SK-N-MC (cell line): ENCODE measurements at regions not wholly inside any gene's neighbourhood (a gene's known extent, or its start where the extent isn't known, plus 50 kb on each side); places are given as distances from the start of the nearest gene placed in this dataset.

ENCODE experiments used
- DNase-seq: peaks from one replicate; pipeline ENCODE4 v3.0.0-alpha.2; 2011; ENCODE audit warnings: low read depth, low spot score
- H3K27ac ChIP-seq: fragments of 200-600 bp; sonication (generic); 2 replicates; pipeline ENCODE4 v1.5.1; 2016; ENCODE audit warnings: mixed run types
- H3K36me3 ChIP-seq: fragments of 200-600 bp; sonication (generic); 2 replicates; pipeline ENCODE4 v1.6.1; 2017; ENCODE audit warnings: antibody characterized with exemption, low read length, mixed read lengths; ENCODE audit not compliant: insufficient read depth
- H3K4me3 ChIP-seq: fragments of 200-600 bp; sonication (generic); 2 replicates; pipeline ENCODE4 v1.5.1; 2016
- H3K9ac ChIP-seq: fragments of 200-600 bp; sonication (generic); 2 replicates; pipeline ENCODE4 v1.8.0; 2017; ENCODE audit warnings: mixed run types, mixed read lengths; ENCODE audit not compliant: insufficient read length
- H3K9me3 ChIP-seq: fragments of 200-600 bp; sonication (generic); 2 replicates; pipeline ENCODE4 v1.6.1; 2017; ENCODE audit warnings: low read depth, mild to moderate bottlenecking, antibody characterized with exemption, low read length, moderate library complexity, mixed read lengths
- EZH2 ChIP-seq: fragments of 200-600 bp; sonication (generic); IDR thresholded peaks from one replicate; pipeline ENCODE4 v1.6.1; 2017; ENCODE audit warnings: antibody characterized with exemption
- FOXP2 ChIP-seq: optimal IDR thresholded peaks from 2 replicates; pipeline ENCODE3; 2011; ENCODE audit warnings: mild to moderate bottlenecking, moderate library complexity; ENCODE audit not compliant: insufficient read depth; ENCODE audit errors: extremely low read length, control extremely low read depth
- POLR2AphosphoS5 ChIP-seq: IDR thresholded peaks from 2 replicates; pipeline ENCODE4 v1.6.1; 2012; ENCODE audit warnings: mild to moderate bottlenecking, low read depth, low read length, borderline replicate concordance

GRCh38 chr14:87076922-87077321 lies 916.1 kb downstream of the GALC start:
- no peak for DNase-seq
- TF ChIP-seq EZH2 (no peak), FOXP2 (no peak), POLR2AphosphoS5 (no peak)
- Histone ChIP-seq H3K9me3 (no peaks in the 10 kb centered on the region), H3K9ac (no peak overlapping the region), H3K27ac (peak overlapping the region; percentile 92; the same call in 1 of the 2 replicates), H3K4me3 (peak overlapping the region; percentile 18; the same call in 1 of the 2 replicates), H3K36me3 (no peaks in the 10 kb centered on the region)

GRCh38 chr14:87076146-87076545 lies 916.8 kb downstream of the GALC start:
- Histone ChIP-seq H3K4me3 (peak overlapping the region; percentile 66; the same call in 1 of the 2 replicates), H3K36me3 (no peaks in the 10 kb centered on the region), H3K9ac (no peak overlapping the region), H3K9me3 (no peaks in the 10 kb centered on the region), H3K27ac (peak overlapping the region; percentile 92)
- TF ChIP-seq EZH2, result no peak
- DNase-seq, result no peak

- no peaks in the 10 kb centered on the region for H3K9me3 ChIP-seq
- TF ChIP-seq EZH2 (no peak), FOXP2 (no peak), POLR2AphosphoS5 (no peak)
- no peak overlapping the region for H3K9ac ChIP-seq
- DNase-seq, result no peak
- H3K27ac ChIP-seq, result peak overlapping the region; percentile 92
- peak overlapping the region; percentile 66 for H3K4me3 ChIP-seq
- no peaks in the 10 kb centered on the region for H3K36me3 ChIP-seq
Observed at GRCh38 chr14:87073880-87074570, 919.0 kb downstream of the GALC start.

GRCh38 chr14:87067591-87067990 lies 925.4 kb downstream of the GALC start:
- no peak overlapping the region for H3K4me3 ChIP-seq
- H3K9ac ChIP-seq, result no peak overlapping the region
- H3K27ac ChIP-seq, result no peak overlapping the region

GRCh38 chr14:87067061-87067460 lies 925.9 kb downstream of the GALC start:
- Histone ChIP-seq H3K9me3 (no peaks in the 10 kb centered on the region), H3K27ac (no peak overlapping the region), H3K9ac (no peak overlapping the region), H3K36me3 (no peaks in the 10 kb centered on the region), H3K4me3 (no peak overlapping the region)
- no peak for TF ChIP-seq POLR2AphosphoS5
- no peak for TF ChIP-seq EZH2
- no peak for DNase-seq

More at GRCh38 chr14:87067591-87067990, 925.4 kb downstream of the GALC start:
- Histone ChIP-seq H3K36me3 (no peaks in the 10 kb centered on the region), H3K9me3 (no peaks in the 10 kb centered on the region)
- no peak for TF ChIP-seq POLR2AphosphoS5
- no peak for TF ChIP-seq FOXP2
- TF ChIP-seq EZH2, result no peak
- no peak for DNase-seq

GRCh38 chr14:87066221-87066817 lies 926.7 kb downstream of the GALC start:
- Histone ChIP-seq H3K4me3 (no peak overlapping the region), H3K36me3 (no peaks in the 10 kb centered on the region), H3K9me3 (no peaks in the 10 kb centered on the region), H3K9ac (no peak overlapping the region), H3K27ac (0 out of 2 replicates have a peak overlapping the region, but pooled peaks have one; percentile 19)
- DNase-seq, result no peak
- TF ChIP-seq EZH2, result no peak
- no peak for TF ChIP-seq FOXP2
- no peak for TF ChIP-seq POLR2AphosphoS5

GRCh38 chr14:87065366-87065765 lies 927.6 kb downstream of the GALC start:
- TF ChIP-seq FOXP2 (no peak), POLR2AphosphoS5 (no peak), EZH2 (no peak)
- no peak overlapping the region for H3K9ac ChIP-seq
- H3K27ac ChIP-seq, result no peak overlapping the region
- H3K36me3 ChIP-seq, result no peaks in the 10 kb centered on the region
- no peak for DNase-seq
- no peaks in the 10 kb centered on the region for H3K9me3 ChIP-seq
- no peak overlapping the region for H3K4me3 ChIP-seq

- no peaks in the 10 kb centered on the region for H3K9me3 ChIP-seq
- H3K27ac ChIP-seq, result no peak overlapping the region
- no peak overlapping the region for H3K4me3 ChIP-seq
- no peak overlapping the region for H3K9ac ChIP-seq
- DNase-seq, result no peak
- H3K36me3 ChIP-seq, result no peaks in the 10 kb centered on the region
- TF ChIP-seq POLR2AphosphoS5 (no peak), EZH2 (no peak), FOXP2 (no peak)
Observed at GRCh38 chr14:87063181-87063580, 929.8 kb downstream of the GALC start.
